ENCODE measurements at regions not wholly inside any gene's neighbourhood (a gene's known extent, or its start where the extent isn't known, plus 50 kb on each side); places are given as distances from the start of the nearest gene placed in this dataset.

DNA sequence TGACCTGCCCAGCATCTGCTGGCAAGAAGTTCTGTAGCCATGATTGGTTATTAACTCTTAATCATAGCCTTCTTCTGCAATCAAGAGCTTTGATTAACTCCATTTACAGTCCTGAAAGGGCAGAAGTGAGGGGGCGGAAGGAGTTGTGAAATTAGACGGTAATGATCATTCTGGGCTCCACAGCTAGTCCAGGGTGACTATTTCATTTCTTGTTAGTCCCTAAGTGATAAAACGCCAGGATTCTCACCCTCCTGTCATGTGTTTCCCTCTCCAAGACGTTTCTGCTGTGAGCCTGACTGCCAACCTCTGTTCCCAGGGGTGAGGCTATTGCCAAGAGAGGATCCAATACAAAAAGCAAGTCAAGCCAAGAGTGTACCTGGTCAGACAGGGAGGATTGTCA lies 155.9 kb upstream of the IPO5 start:
- TF ChIP-seq, protein P1, sequence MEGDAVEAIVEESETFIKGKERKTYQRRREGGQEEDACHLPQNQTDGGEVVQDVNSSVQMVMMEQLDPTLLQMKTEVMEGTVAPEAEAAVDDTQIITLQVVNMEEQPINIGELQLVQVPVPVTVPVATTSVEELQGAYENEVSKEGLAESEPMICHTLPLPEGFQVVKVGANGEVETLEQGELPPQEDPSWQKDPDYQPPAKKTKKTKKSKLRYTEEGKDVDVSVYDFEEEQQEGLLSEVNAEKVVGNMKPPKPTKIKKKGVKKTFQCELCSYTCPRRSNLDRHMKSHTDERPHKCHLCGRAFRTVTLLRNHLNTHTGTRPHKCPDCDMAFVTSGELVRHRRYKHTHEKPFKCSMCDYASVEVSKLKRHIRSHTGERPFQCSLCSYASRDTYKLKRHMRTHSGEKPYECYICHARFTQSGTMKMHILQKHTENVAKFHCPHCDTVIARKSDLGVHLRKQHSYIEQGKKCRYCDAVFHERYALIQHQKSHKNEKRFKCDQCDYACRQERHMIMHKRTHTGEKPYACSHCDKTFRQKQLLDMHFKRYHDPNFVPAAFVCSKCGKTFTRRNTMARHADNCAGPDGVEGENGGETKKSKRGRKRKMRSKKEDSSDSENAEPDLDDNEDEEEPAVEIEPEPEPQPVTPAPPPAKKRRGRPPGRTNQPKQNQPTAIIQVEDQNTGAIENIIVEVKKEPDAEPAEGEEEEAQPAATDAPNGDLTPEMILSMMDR (IDR thresholded peaks at IDR 0.05; ENCODE audit: insufficient read depth, low read depth, low read length), result no peak
- no peak for TF ChIP-seq EZH2 (IDR thresholded peaks at IDR 0.05; ENCODE audit: insufficient read depth, low read length)
